Panc1 (cell line): ENCODE measurements at regions not wholly inside any gene's neighbourhood (a gene's known extent, or its start where the extent isn't known, plus 50 kb on each side); places are given as distances from the start of the nearest gene placed in this dataset.

Source experiments
- CTCF ChIP-seq: fragments of 450-650 bp; IDR thresholded peaks from 2 replicates; pipeline ENCODE4 v1.5.1; 2017; ENCODE audit warnings: mild to moderate bottlenecking
- POLR2AphosphoS5 ChIP-seq: IDR thresholded peaks from 2 replicates; pipeline ENCODE4 v1.6.1; 2012; ENCODE audit warnings: mild to moderate bottlenecking, low read depth, low read length, moderate library complexity

GRCh38 chr9:82410866-82411265 is 422.3 kb downstream of the SPATA31D1 start:
- TF ChIP-seq CTCF (no peak), POLR2AphosphoS5 (no peak)
